Stimulated activated CD4-positive, alpha-beta T cell treated with anti-CD3 and anti-CD28 coated beads, Interleukin-12 subunit alpha, Interleukin-12 subunit beta, amount 100 ng/mL, for 24 hours (primary cell): ENCODE measurements at regions not wholly inside any gene's neighbourhood (a gene's known extent, or its start where the extent isn't known, plus 50 kb on each side); places are given as distances from the start of the nearest gene placed in this dataset.

Experiments
- DNase-seq, 2 experiments: peaks; one replicate each; pipeline ENCODE4 v3.0.0-alpha.2; 2020; ENCODE audit warnings: low read depth in 2 of 2

- DNase-seq = no peak
Observed at GRCh38 chr3:70800951-70801350, 488.5 kb upstream of the MDFIC2 start.

GRCh38 chr3:70789878-70790277 lies 477.4 kb upstream of the MDFIC2 start:
- no peak for DNase-seq

- no peak for DNase-seq
Observed at GRCh38 chr3:70780790-70781189, 468.4 kb upstream of the MDFIC2 start.

- no peak for DNase-seq
Observed at GRCh38 chr3:70779296-70779695, 466.9 kb upstream of the MDFIC2 start.

- no peak for DNase-seq
Observed at GRCh38 chr3:70776081-70776480, 463.6 kb upstream of the MDFIC2 start.

- no peak for DNase-seq
Observed at GRCh38 chr3:70775257-70775656, 462.8 kb upstream of the MDFIC2 start.

- no peak for DNase-seq
Observed at GRCh38 chr3:70774641-70775040, 462.2 kb upstream of the MDFIC2 start.

- DNase-seq = no peak
Observed at GRCh38 chr3:70771426-70772147, 459.1 kb upstream of the MDFIC2 start.

GRCh38 chr3:70770650-70771049 lies 458.2 kb upstream of the MDFIC2 start:
- DNase-seq = no peak

- no peak for DNase-seq
Observed at GRCh38 chr3:70766301-70766700, 453.9 kb upstream of the MDFIC2 start.

GRCh38 chr3:70763894-70764293 lies 451.5 kb upstream of the MDFIC2 start:
- no peak for DNase-seq

- no peak for DNase-seq
Observed at GRCh38 chr3:70757658-70758057, 445.2 kb upstream of the MDFIC2 start.

GRCh38 chr3:70755526-70755925 lies 443.1 kb upstream of the MDFIC2 start:
- no peak for DNase-seq

GRCh38 chr3:70754314-70754713 lies 441.9 kb upstream of the MDFIC2 start:
- no peak for DNase-seq

- DNase-seq = no peak
Observed at GRCh38 chr3:70753572-70753971, 441.1 kb upstream of the MDFIC2 start.

GRCh38 chr3:70752051-70752450 lies 439.6 kb upstream of the MDFIC2 start:
- DNase-seq = no peak

- DNase-seq = no peak
Observed at GRCh38 chr3:70749122-70749521, 436.7 kb upstream of the MDFIC2 start.

- no peak for DNase-seq
Observed at GRCh38 chr3:70748593-70748992, 436.2 kb upstream of the MDFIC2 start.

- DNase-seq = no peak
Observed at GRCh38 chr3:70747847-70748246, 435.4 kb upstream of the MDFIC2 start.

GRCh38 chr3:70744536-70744935 lies 432.1 kb upstream of the MDFIC2 start:
- DNase-seq = no peak

GRCh38 chr3:70743754-70744153 lies 431.3 kb upstream of the MDFIC2 start:
- no peak for DNase-seq

- no peak for DNase-seq
Observed at GRCh38 chr3:70742081-70742480, 429.6 kb upstream of the MDFIC2 start.

GRCh38 chr3:70740872-70741271 lies 428.4 kb upstream of the MDFIC2 start:
- no peak for DNase-seq

GRCh38 chr3:70740071-70740470 lies 427.6 kb upstream of the MDFIC2 start:
- DNase-seq = no peak
